ENCODE measurements at regions not wholly inside any gene's neighbourhood (a gene's known extent, or its start where the extent isn't known, plus 50 kb on each side); places are given as distances from the start of the nearest gene placed in this dataset.

GRCh38 chr3:43796041-43796596, 105.4 kb downstream of the ABHD5 start:
- no peak for TF ChIP-seq GATA3 (IDR thresholded peaks at IDR 0.05; ENCODE audit: low read depth, low read length)
- TF ChIP-seq GATA2 (IDR thresholded peaks at IDR 0.05; ENCODE audit: low read depth, low read length): no peak

- no peak for TF ChIP-seq GATA2 (IDR thresholded peaks at IDR 0.05; ENCODE audit: low read depth, low read length)
- no peak for TF ChIP-seq GATA3 (IDR thresholded peaks at IDR 0.05; ENCODE audit: low read depth, low read length)
These were observed 107.1 kb downstream of the ABHD5 start for GRCh38 chr3:43797794-43798193.

GRCh38 chr3:43810797-43811196, 120.1 kb downstream of the ABHD5 start:
- TF ChIP-seq GATA3 (IDR thresholded peaks at IDR 0.05; ENCODE audit: low read depth, low read length): no peak
- no peak for TF ChIP-seq GATA2 (IDR thresholded peaks at IDR 0.05; ENCODE audit: low read depth, low read length)

GRCh38 chr3:43814461-43814860, 123.7 kb downstream of the ABHD5 start:
- TF ChIP-seq GATA2 (IDR thresholded peaks at IDR 0.05; ENCODE audit: low read depth, low read length) (no peak), GATA3 (IDR thresholded peaks at IDR 0.05; ENCODE audit: low read depth, low read length) (no peak)

- no peak for TF ChIP-seq GATA3 (IDR thresholded peaks at IDR 0.05; ENCODE audit: low read depth, low read length)
- TF ChIP-seq GATA2 (IDR thresholded peaks at IDR 0.05; ENCODE audit: low read depth, low read length): no peak
These were observed 125.6 kb downstream of the ABHD5 start for GRCh38 chr3:43816372-43816771.

- TF ChIP-seq GATA3 (IDR thresholded peaks at IDR 0.05; ENCODE audit: low read depth, low read length): no peak
- no peak for TF ChIP-seq GATA2 (IDR thresholded peaks at IDR 0.05; ENCODE audit: low read depth, low read length)
These were observed 126.3 kb downstream of the ABHD5 start for GRCh38 chr3:43817064-43817463.

- TF ChIP-seq GATA3 (IDR thresholded peaks at IDR 0.05; ENCODE audit: low read depth, low read length) (no peak), GATA2 (IDR thresholded peaks at IDR 0.05; ENCODE audit: low read depth, low read length) (no peak)
These were observed 127.1 kb downstream of the ABHD5 start for GRCh38 chr3:43817825-43818224.

GRCh38 chr3:43818229-43818628, 127.5 kb downstream of the ABHD5 start:
- TF ChIP-seq GATA3 (IDR thresholded peaks at IDR 0.05; ENCODE audit: low read depth, low read length): no peak
- no peak for TF ChIP-seq GATA2 (IDR thresholded peaks at IDR 0.05; ENCODE audit: low read depth, low read length)

GRCh38 chr3:43838009-43838758, 147.4 kb downstream of the ABHD5 start:
- TF ChIP-seq GATA3 (IDR thresholded peaks at IDR 0.05; ENCODE audit: low read depth, low read length) (no peak), GATA2 (IDR thresholded peaks at IDR 0.05; ENCODE audit: low read depth, low read length) (no peak)

- TF ChIP-seq GATA3 (IDR thresholded peaks at IDR 0.05; ENCODE audit: low read depth, low read length): no peak
- no peak for TF ChIP-seq GATA2 (IDR thresholded peaks at IDR 0.05; ENCODE audit: low read depth, low read length)
These were observed 148.1 kb downstream of the ABHD5 start for GRCh38 chr3:43838877-43839276.

GRCh38 chr3:43843386-43843785, 152.6 kb downstream of the ABHD5 start:
- TF ChIP-seq GATA2 (IDR thresholded peaks at IDR 0.05; ENCODE audit: low read depth, low read length) (no peak), GATA3 (IDR thresholded peaks at IDR 0.05; ENCODE audit: low read depth, low read length) (no peak)

- no peak for TF ChIP-seq GATA2 (IDR thresholded peaks at IDR 0.05; ENCODE audit: low read depth, low read length)
- TF ChIP-seq GATA3 (IDR thresholded peaks at IDR 0.05; ENCODE audit: low read depth, low read length): no peak
These were observed 154.0 kb downstream of the ABHD5 start for GRCh38 chr3:43844757-43845156.

GRCh38 chr3:43852066-43852465, 161.3 kb downstream of the ABHD5 start:
- TF ChIP-seq GATA2 (IDR thresholded peaks at IDR 0.05; ENCODE audit: low read depth, low read length) (no peak), GATA3 (IDR thresholded peaks at IDR 0.05; ENCODE audit: low read depth, low read length) (no peak)

- TF ChIP-seq GATA3 (IDR thresholded peaks at IDR 0.05; ENCODE audit: low read depth, low read length) (no peak), GATA2 (IDR thresholded peaks at IDR 0.05; ENCODE audit: low read depth, low read length) (no peak)
These were observed 163.5 kb downstream of the ABHD5 start for GRCh38 chr3:43854283-43854682.

GRCh38 chr3:43854916-43855315, 164.2 kb downstream of the ABHD5 start:
- TF ChIP-seq GATA3 (IDR thresholded peaks at IDR 0.05; ENCODE audit: low read depth, low read length): no peak
- TF ChIP-seq GATA2 (IDR thresholded peaks at IDR 0.05; ENCODE audit: low read depth, low read length): no peak

Data from SH-SY5Y (cell line).